Esophagus (tissue), 2 donors: ENCODE measurements at regions not wholly inside any gene's neighbourhood (a gene's known extent, or its start where the extent isn't known, plus 50 kb on each side); places are given as distances from the start of the nearest gene placed in this dataset.
"Not testable (repeated sequence)": the region's sequence is repeated elsewhere in the genome, so short reads cannot be mapped to it uniquely, and the experiment has no call there.

Source experiments
- H3K27ac ChIP-seq, 2 donors: one replicate each; pipeline ENCODE4 v1.5.1; 2013; ENCODE audit warnings: low read depth in 2 of 2, mild to moderate bottlenecking in 2 of 2, inconsistent platforms in 1 of 2, low read length in 1 of 2, moderate library complexity in 1 of 2
- H3K27me3 ChIP-seq, 2 donors: one replicate each; pipeline ENCODE4 v1.6.1; 2013; ENCODE audit warnings: low read length in 2 of 2, control low read depth in 1 of 2, mild to moderate bottlenecking in 1 of 2; ENCODE audit not compliant: insufficient read depth in 2 of 2, control insufficient read depth in 1 of 2
- H3K36me3 ChIP-seq, 2 donors: one replicate each; pipeline ENCODE4 v1.6.1; 2013; ENCODE audit warnings: low read length in 1 of 2; ENCODE audit not compliant: control insufficient read depth in 2 of 2, insufficient read depth in 2 of 2
- H3K4me1 ChIP-seq, 2 donors: one replicate each; pipeline ENCODE4 v1.6.1; 2013; ENCODE audit warnings: low read length in 1 of 2; ENCODE audit not compliant: control insufficient read depth in 2 of 2, insufficient read depth in 2 of 2
- H3K4me3 ChIP-seq, 2 donors: one replicate each; pipeline ENCODE4 v1.5.1; 2013; ENCODE audit warnings: low read length in 2 of 2, mild to moderate bottlenecking in 2 of 2, low read depth in 1 of 2, moderate library complexity in 1 of 2
- H3K9me3 ChIP-seq, 2 donors: one replicate each; pipeline ENCODE4 v1.6.1; 2013; ENCODE audit warnings: mild to moderate bottlenecking in 2 of 2, low read depth in 1 of 2, low read length in 1 of 2, moderate library complexity in 1 of 2; ENCODE audit not compliant: control insufficient read depth in 2 of 2, insufficient read depth in 1 of 2
- WGBS, 2 donors: extraction: QIAGEN DNeasy Blood & Tissue Kit; methylation state at CpG; one replicate each; pipeline ENCODE4 v1.1.7; 2013; 5-methylcytosine and 5-hydroxymethylcytosine counted together
- donor health status: healthy with polysubstance abuse.
- donor health status: Bipolar disorder and iron deficiency.

- 71 to 77% methylated on average over 4 of the region's 4 CpGs for WGBS, 2 donors
- Histone ChIP-seq H3K27me3 (no peaks in the 10 kb centered on the region), H3K36me3 (no peaks in the 10 kb centered on the region)
These were observed 1019.7 kb downstream of the STPG2 start for GRCh38 chr4:97123573-97123972.

DNA sequence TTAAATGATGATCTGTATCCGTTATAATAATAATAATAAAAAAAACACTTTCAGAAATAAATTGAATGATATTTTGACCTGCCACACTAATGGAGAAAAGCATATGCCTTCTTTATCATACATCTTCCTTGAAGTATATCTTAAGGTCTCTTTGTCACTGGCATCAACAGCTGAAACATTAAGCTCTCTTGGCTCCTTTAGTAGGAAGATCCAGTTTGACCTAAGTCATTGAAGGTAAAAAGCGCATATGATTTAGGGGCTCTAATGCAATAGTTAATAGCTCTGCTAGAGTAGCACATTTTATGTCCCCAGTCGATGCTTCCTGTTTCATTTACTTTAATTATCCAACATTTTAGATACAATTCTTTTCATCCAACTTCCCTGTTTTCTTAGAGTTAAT, 1010.8 kb downstream of the STPG2 start:
- H3K27ac ChIP-seq, result no peak overlapping the region
- WGBS, 2 donors, result 67 to 71% methylated on average over 3 of the region's 3 CpGs
- H3K36me3 ChIP-seq, result no peaks in the 10 kb centered on the region
- no peak overlapping the region for H3K4me3 ChIP-seq
- H3K27me3 ChIP-seq, result no peaks in the 10 kb centered on the region
- no peaks in the 10 kb centered on the region for H3K9me3 ChIP-seq
- H3K4me1 ChIP-seq, result no peaks in the 10 kb centered on the region

More at GRCh38 chr4:97123573-97123972, 1019.7 kb downstream of the STPG2 start:
- Histone ChIP-seq H3K4me3 (no peak overlapping the region), H3K27ac (no peak overlapping the region), H3K9me3 (peaks cover 3 to 6% of the 10 kb centered on the region in 2 donors), H3K4me1 (no peaks in the 10 kb centered on the region)

GRCh38 chr4:97134456-97134855, 1008.8 kb downstream of the STPG2 start:
- H3K4me3 ChIP-seq, result no peak overlapping the region
- no peaks in the 10 kb centered on the region for H3K4me1 ChIP-seq
- no peaks in the 10 kb centered on the region for H3K36me3 ChIP-seq
- H3K27me3 ChIP-seq, result no peaks in the 10 kb centered on the region
- H3K27ac ChIP-seq, result no peak overlapping the region
- peaks cover 0 to 1% of the 10 kb centered on the region in 2 donors for H3K9me3 ChIP-seq
- WGBS, 2 donors, result 30 to 32% methylated on average over 2 of the region's 2 CpGs

DNA sequence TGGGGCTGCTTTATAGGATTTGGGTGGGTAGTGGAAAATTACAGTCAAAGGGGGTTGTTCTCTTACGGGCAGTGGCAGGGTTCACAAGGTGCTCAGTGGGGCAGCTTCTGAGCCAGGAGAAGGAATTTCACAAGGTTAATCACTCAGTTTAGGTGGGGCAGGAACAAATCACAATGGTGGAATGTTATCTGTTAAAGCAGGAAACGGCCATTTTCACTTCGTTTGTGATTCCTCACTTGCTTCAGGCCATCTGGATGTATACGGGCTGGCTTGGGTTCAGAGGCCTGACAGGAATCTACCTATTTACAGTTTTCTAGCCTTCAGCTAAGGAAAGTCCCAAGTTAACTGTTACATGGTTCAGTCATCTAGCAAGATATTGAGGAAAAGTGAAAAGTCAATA, 1003.5 kb downstream of the STPG2 start:
- Histone ChIP-seq H3K27ac (no peak overlapping the region), H3K27me3 (no peaks in the 10 kb centered on the region), H3K4me1 (no peaks in the 10 kb centered on the region), H3K9me3 (peaks cover 0 to 3% of the 10 kb centered on the region in 2 donors), H3K36me3 (no peaks in the 10 kb centered on the region), H3K4me3 (no peak overlapping the region)
- 62 to 65% methylated on average over 4 of the region's 4 CpGs for WGBS, 2 donors

DNA sequence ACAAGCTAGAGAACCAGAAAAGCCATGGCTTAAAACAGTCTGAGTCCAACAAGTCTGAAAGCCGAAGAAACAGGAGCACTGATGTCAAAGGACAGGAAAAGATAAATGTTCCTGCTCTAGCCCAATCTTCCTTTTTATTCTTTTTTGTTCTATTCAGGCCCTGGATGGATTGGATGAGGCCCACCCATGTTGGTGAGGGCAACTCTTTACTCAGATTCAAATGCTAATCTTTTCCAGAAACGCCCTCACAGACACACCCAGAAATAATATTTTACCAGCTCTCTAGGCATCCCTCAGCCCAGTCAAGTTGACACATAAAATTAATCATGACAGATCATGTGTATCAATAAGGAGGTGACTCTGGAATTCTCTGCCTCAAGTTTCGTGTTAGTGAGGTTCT, 1002.7 kb downstream of the STPG2 start:
- 51% methylated on average over 3 of the region's 3 CpGs for WGBS, 2 donors
- Histone ChIP-seq H3K27ac (no peak overlapping the region), H3K27me3 (no peaks in the 10 kb centered on the region), H3K36me3 (no peaks in the 10 kb centered on the region), H3K9me3 (peaks cover 0 to 3% of the 10 kb centered on the region in 2 donors), H3K4me1 (no peaks in the 10 kb centered on the region), H3K4me3 (no peak overlapping the region)

- H3K4me1 ChIP-seq, H3K9me3 ChIP-seq, H3K27me3 ChIP-seq, H3K27ac ChIP-seq, H3K36me3 ChIP-seq, H3K4me3 ChIP-seq: not testable (repeated sequence)
- 83 to 91% methylated on average over 5 of the region's 5 CpGs for WGBS, 2 donors
These were observed 1001.9 kb downstream of the STPG2 start for GRCh38 chr4:97141332-97141731.

DNA sequence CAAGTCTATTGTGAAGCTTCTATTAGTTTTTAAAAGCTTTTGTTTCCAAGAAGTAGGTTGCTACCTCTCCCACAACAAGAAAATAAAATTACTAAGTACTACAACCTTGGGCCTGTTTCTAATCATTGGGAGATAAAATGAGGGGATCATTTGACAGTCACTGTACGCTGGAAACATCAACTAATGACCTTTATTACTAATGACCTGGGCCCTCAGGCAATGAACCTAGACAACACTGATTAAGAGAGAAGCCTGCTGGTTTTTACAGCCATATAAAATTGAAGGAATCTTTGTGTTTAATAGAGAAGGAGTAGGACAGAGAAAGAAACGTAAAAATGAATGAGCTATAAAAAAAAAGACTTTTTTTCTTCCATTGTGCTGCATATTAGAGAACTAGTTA, 1000.9 kb downstream of the STPG2 start:
- Histone ChIP-seq H3K27me3 (no peaks in the 10 kb centered on the region), H3K9me3 (peaks cover 0 to 3% of the 10 kb centered on the region in 2 donors), H3K4me1 (no peaks in the 10 kb centered on the region), H3K36me3 (no peaks in the 10 kb centered on the region), H3K27ac (no peak overlapping the region), H3K4me3 (no peak overlapping the region)
- WGBS, 2 donors, result 37 to 49% methylated on average over 2 of the region's 2 CpGs

- no peak overlapping the region for H3K4me3 ChIP-seq
- no peak overlapping the region for H3K27ac ChIP-seq
- no peaks in the 10 kb centered on the region for H3K36me3 ChIP-seq
- H3K9me3 ChIP-seq, result peaks cover 0 to 3% of the 10 kb centered on the region in 2 donors
- WGBS, 2 donors, result 68 to 74% methylated on average over 4 of the region's 4 CpGs
- no peaks in the 10 kb centered on the region for H3K27me3 ChIP-seq
- H3K4me1 ChIP-seq, result no peaks in the 10 kb centered on the region
These were observed 1000.4 kb downstream of the STPG2 start for GRCh38 chr4:97142893-97143292.

DNA sequence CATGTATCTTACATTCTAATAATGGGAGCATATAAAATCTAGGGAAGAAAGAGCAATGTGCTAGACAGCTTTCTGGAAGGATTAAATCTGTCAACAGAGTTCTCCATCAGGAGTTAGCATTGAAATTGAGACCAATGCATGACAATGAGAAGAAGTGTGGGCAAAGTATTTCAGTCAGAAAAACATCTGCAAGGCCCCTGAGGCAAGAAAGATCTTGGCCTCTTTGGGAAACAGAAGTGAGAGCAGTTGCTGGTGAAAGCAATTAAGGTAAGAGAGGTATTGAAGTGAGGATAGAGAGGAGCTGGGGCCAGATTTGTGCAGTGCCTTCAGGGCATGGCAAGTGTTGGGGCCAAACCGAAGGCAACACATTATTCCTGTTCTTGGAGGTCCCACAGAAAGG, 999.1 kb downstream of the STPG2 start:
- WGBS, 2 donors, result 57 to 61% methylated on average over 1 of the region's 1 CpG

DNA sequence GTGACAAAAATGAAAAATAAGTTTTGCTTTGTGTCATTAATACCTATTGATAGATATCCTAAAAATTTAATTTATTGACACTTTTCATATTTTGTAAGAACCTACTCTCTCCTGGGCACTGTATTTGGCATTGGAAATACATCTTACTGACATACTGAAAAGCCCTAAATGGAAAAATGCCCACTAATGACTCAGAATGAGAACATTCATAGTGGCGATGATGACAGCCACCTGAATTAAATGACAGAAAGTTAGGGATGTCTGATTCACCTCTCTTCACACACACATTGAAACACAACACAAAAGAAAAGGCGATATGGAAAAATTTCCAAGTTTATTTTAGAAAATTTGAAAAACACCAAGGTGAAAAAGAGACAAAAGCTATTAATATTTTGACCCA, 992.3 kb downstream of the STPG2 start:
- 81 to 83% methylated on average over 2 of the region's 2 CpGs for WGBS, 2 donors

More for the DNA sequence above, 999.1 kb downstream of the STPG2 start:
- Histone ChIP-seq H3K4me3 (no peak overlapping the region), H3K27ac (no peak overlapping the region), H3K36me3 (no peaks in the 10 kb centered on the region), H3K4me1 (no peaks in the 10 kb centered on the region), H3K9me3 (peaks cover 0 to 3% of the 10 kb centered on the region in 2 donors), H3K27me3 (no peaks in the 10 kb centered on the region)

More for the DNA sequence above, 992.3 kb downstream of the STPG2 start:
- Histone ChIP-seq H3K27ac (no peak overlapping the region), H3K4me3 (no peak overlapping the region), H3K36me3 (no peaks in the 10 kb centered on the region), H3K9me3 (no peaks in the 10 kb centered on the region), H3K27me3 (no peaks in the 10 kb centered on the region), H3K4me1 (no peaks in the 10 kb centered on the region)
